ENCODE measurements at regions not wholly inside any gene's neighbourhood (a gene's known extent, or its start where the extent isn't known, plus 50 kb on each side); places are given as distances from the start of the nearest gene placed in this dataset.

DNA sequence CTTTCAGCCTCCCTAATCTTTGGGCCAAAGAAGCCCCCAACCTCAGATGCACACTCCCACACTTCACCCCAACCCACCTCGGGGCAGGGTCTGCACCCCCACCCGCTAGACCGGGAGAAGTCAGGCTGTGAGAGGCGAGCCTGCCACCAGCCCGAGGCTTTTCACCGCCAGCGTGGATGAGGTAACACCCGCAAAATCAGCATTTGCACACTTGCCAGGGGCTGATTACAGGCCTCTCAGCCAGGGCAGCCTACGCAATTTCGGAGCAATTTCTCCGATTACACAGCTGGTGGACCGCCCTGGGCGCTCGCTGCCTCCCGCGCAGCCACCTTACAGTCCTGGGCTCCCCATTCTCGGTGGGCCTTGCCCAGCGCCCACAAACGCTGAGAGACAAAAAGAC is 68.5 kb downstream of the FOXD1 start:
- Histone ChIP-seq H3K27me3 (ENCODE audit: control insufficient read depth, insufficient read depth, low read length) (peaks cover 5% of the 10 kb centered on the region), H3K4me1 (no peaks in the 10 kb centered on the region), H3K4me2 (ENCODE audit: low read length) (no peak overlapping the region), H3K79me2 (no peaks in the 10 kb centered on the region), H3K4me3 (ENCODE audit: low read depth, low read length) (no peak overlapping the region), H3K9ac (no peak overlapping the region), H3K9me3 (ENCODE audit: control insufficient read depth, low read length) (no peaks in the 10 kb centered on the region), H3K27ac (no peak overlapping the region), H2AFZ (no peak overlapping the region), H3K36me3 (ENCODE audit: control insufficient read depth, insufficient read depth, low read length) (no peaks in the 10 kb centered on the region)
- TF ChIP-seq, protein P1, sequence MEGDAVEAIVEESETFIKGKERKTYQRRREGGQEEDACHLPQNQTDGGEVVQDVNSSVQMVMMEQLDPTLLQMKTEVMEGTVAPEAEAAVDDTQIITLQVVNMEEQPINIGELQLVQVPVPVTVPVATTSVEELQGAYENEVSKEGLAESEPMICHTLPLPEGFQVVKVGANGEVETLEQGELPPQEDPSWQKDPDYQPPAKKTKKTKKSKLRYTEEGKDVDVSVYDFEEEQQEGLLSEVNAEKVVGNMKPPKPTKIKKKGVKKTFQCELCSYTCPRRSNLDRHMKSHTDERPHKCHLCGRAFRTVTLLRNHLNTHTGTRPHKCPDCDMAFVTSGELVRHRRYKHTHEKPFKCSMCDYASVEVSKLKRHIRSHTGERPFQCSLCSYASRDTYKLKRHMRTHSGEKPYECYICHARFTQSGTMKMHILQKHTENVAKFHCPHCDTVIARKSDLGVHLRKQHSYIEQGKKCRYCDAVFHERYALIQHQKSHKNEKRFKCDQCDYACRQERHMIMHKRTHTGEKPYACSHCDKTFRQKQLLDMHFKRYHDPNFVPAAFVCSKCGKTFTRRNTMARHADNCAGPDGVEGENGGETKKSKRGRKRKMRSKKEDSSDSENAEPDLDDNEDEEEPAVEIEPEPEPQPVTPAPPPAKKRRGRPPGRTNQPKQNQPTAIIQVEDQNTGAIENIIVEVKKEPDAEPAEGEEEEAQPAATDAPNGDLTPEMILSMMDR (IDR thresholded peaks at IDR 0.05): no peak

DNA sequence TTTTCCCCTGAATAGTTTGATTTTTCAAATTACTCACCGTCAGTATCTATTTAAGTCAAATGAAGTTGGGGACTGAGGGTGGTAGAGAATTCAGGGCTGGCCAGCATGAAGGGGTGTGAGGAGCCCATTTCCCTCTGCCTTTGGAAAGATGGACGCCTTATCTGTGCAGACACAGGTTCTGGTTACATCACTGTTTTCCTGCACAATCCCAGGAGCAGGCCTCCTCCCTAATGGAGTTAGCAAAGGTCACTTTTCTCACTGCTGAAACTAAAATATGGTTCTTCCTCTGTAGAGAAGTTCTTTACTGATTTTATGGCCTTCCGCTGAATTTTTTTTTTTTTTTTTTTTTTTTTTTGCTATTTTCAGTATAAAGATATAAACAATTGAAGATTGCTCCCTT is 69.1 kb downstream of the FOXD1 start:
- Histone ChIP-seq H3K79me2 (no peaks in the 10 kb centered on the region), H3K4me1 (no peaks in the 10 kb centered on the region), H2AFZ (no peak overlapping the region), H3K27ac (no peak overlapping the region), H3K36me3 (ENCODE audit: control insufficient read depth, insufficient read depth, low read length) (no peaks in the 10 kb centered on the region), H3K9ac (no peak overlapping the region), H3K4me3 (ENCODE audit: low read depth, low read length) (no peak overlapping the region), H3K9me3 (ENCODE audit: control insufficient read depth, low read length) (no peaks in the 10 kb centered on the region), H3K4me2 (ENCODE audit: low read length) (no peak overlapping the region), H3K27me3 (ENCODE audit: control insufficient read depth, insufficient read depth, low read length) (peaks cover 5% of the 10 kb centered on the region)
- TF ChIP-seq, protein P1 (IDR thresholded peaks at IDR 0.05): no peak

DNA sequence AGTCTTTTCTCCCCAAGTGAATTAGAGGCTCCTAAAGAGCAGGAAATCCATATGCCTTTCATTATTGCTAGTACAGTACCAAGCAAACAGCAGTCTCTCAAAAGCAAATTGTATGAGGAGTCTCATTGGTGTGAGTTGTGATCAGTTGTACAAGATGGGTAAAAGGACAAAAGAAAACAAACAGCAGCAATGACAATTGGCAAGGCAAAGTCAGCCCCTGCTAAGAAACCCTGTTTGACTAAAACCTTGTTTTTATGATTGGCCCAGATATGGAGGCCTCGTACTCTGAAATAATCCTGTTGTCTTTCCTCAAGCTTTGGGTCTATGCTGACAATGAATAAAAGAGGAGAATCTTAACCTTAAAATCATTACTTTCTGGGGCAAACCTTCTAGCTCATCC is 69.8 kb downstream of the FOXD1 start:
- Histone ChIP-seq H3K27ac (no peak overlapping the region), H3K36me3 (ENCODE audit: control insufficient read depth, insufficient read depth, low read length) (no peaks in the 10 kb centered on the region), H3K9me3 (ENCODE audit: control insufficient read depth, low read length) (no peaks in the 10 kb centered on the region), H3K79me2 (no peaks in the 10 kb centered on the region), H3K9ac (no peak overlapping the region), H2AFZ (no peak overlapping the region), H3K4me2 (ENCODE audit: low read length) (no peak overlapping the region), H3K4me1 (no peaks in the 10 kb centered on the region), H3K27me3 (ENCODE audit: control insufficient read depth, insufficient read depth, low read length) (peaks cover 5% of the 10 kb centered on the region), H3K4me3 (ENCODE audit: low read depth, low read length) (no peak overlapping the region)
- TF ChIP-seq, protein P1 (IDR thresholded peaks at IDR 0.05): no peak

DNA sequence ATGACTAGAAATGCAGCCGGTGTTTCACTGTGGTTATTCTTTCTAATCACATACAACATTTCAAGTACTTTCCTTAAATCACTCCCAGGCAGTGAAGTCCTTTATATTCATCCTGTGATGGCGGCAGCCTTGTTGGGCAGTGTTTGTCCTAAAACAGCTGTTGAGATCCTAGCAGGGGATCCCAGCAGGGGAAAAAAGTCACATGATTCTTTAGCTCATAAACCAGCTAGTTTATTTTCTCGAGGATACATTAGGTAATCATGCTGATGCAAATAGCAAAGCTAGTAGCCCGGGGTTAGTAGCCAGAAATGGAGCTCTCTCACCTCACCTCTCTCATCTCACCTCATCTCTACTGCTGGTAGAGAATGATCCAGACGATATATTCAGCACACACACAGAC is 70.5 kb downstream of the FOXD1 start:
- Histone ChIP-seq H3K4me2 (ENCODE audit: low read length) (no peak overlapping the region), H3K79me2 (no peaks in the 10 kb centered on the region), H2AFZ (no peak overlapping the region), H3K9me3 (ENCODE audit: control insufficient read depth, low read length) (no peaks in the 10 kb centered on the region), H3K36me3 (ENCODE audit: control insufficient read depth, insufficient read depth, low read length) (no peaks in the 10 kb centered on the region), H3K27ac (no peak overlapping the region), H3K4me1 (no peaks in the 10 kb centered on the region), H3K27me3 (ENCODE audit: control insufficient read depth, insufficient read depth, low read length) (peaks cover 5% of the 10 kb centered on the region), H3K4me3 (ENCODE audit: low read depth, low read length) (no peak overlapping the region), H3K9ac (no peak overlapping the region)
- TF ChIP-seq, protein P1 (IDR thresholded peaks at IDR 0.05): no peak

DNA sequence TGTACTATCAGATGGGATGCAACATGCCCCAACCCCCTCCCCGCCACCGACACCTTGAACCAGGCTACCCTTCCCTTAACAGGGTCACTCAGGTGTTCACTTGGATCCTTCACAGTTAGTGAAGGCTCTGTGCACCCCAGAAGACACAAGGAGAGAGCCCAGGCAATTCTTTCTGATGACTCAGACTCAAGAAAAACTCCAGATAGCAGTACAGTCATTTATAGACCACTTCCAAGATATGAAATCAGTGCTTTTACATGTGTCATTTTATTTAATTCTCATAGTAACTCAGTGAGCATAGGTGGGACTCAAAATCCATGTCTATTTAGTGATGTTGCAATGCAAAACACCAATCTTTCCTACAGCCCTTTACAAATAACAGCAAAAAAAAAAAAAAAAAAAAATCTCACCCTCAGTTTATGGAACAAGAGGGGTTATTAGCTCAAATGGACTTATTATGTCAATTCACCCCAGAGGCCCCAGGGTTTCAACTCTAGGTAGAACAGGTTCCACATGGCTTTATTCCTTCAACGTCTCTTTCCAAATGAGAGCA is 71.9 kb downstream of the FOXD1 start:
- H3K79me2 ChIP-seq: no peaks in the 10 kb centered on the region
- H3K27ac ChIP-seq: no peak overlapping the region
- no peak overlapping the region for H3K4me2 ChIP-seq (ENCODE audit: low read length)
- H3K4me1 ChIP-seq: no peaks in the 10 kb centered on the region
- no peaks in the 10 kb centered on the region for H3K9me3 ChIP-seq (ENCODE audit: control insufficient read depth, low read length)
- H3K27me3 ChIP-seq (ENCODE audit: control insufficient read depth, insufficient read depth, low read length): peaks cover 4% of the 10 kb centered on the region
- TF ChIP-seq, protein P1 (IDR thresholded peaks at IDR 0.05): no peak
- H3K9ac ChIP-seq: no peak overlapping the region
- no peak overlapping the region for H3K4me3 ChIP-seq (ENCODE audit: low read depth, low read length)
- no peak overlapping the region for H2AFZ ChIP-seq
- H3K36me3 ChIP-seq (ENCODE audit: control insufficient read depth, insufficient read depth, low read length): no peaks in the 10 kb centered on the region

Data from parathyroid adenoma (tissue), 2 donors.